ENCODE measurements at regions not wholly inside any gene's neighbourhood (a gene's known extent, or its start where the extent isn't known, plus 50 kb on each side); places are given as distances from the start of the nearest gene placed in this dataset.
"Not testable (repeated sequence)": the region's sequence is repeated elsewhere in the genome, so short reads cannot be mapped to it uniquely, and the experiment has no call there.

DNA sequence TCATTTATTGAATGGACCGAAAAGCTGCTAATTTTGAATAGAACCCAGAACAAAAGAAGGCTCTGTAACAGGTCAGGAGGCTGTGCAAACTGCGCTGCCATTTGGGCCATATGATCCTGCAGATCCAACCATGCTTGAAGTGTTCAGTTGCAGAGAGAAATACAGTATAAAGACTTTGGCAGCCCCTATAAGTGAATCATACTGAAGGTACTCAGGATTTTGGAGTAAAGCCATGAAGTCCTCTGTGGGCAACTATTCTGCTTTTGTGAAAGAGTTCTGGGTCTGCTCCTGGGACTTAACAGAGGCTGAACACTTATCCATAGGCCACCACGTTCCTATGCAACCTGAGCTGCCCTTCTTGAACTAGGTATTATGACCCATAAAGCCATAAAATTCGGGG, 1613.6 kb upstream of the PRMT6 start:
- no peak for FAIRE-seq

DNA sequence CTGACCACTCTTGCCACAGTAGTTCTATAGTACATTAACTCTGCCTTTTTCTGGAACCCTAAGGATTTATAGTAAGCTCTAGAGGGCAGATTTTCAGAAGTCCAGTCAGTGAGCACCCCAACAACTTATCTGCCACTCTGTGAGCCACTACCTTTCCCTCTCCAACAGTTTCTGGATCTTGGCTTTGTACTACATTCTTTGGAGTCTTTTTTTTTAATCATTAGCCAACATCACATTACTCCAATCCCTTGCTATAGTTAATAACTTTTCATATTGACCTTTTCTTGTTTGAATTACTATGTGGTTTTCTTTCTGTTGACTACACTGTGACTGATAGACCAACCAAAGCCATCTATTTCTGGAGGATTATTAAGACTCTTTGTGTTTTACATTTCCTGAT, 1596.7 kb upstream of the PRMT6 start:
- no peak for FAIRE-seq

GRCh38 chr1:105462308-105462707, 1594.2 kb upstream of the PRMT6 start:
- FAIRE-seq: no peak

DNA sequence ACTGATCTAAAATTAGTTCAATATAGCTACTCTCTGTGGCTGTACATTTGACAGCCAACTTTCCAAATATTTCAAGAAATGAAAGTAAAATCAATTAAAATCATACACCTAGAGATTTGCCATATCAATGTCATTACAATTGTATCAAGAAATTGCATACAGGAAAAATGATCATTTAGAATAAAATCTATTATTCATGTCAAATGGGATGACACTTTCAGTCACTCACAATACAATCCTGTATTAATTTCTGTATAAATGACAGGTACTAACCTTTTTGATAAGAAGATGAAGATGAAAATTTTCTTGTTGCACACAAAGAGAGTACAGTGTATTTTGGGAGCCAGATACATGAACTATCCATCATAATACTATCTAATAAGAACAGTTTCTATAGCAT, 1588.9 kb upstream of the PRMT6 start:
- FAIRE-seq: no peak

GRCh38 chr1:105470541-105470940, 1585.9 kb upstream of the PRMT6 start:
- FAIRE-seq: not testable (repeated sequence)

GRCh38 chr1:105483436-105483835, 1573.0 kb upstream of the PRMT6 start:
- FAIRE-seq: no peak

GRCh38 chr1:105485207-105485606, 1571.3 kb upstream of the PRMT6 start:
- FAIRE-seq: no peak

- no peak for FAIRE-seq
These were observed 1563.6 kb upstream of the PRMT6 start for GRCh38 chr1:105492921-105493320.

DNA sequence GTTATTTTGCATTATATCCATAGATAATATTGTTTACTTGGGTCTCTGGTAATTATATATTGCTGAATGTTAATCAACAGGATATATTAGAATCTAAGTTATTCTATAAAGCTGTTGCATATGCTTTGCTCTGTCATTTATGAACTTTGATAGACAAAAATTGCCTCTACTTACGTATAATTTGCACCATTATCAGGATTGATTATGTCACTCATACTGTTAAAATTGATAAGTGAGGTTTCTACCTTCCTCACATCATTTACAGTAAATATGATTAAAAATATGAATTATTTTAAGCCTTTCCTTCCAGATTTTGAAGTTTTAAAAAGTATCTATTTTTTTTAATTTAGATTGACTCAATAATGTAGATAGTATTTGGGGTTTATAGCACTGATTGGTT, 1540.4 kb upstream of the PRMT6 start:
- no peak for FAIRE-seq

DNA sequence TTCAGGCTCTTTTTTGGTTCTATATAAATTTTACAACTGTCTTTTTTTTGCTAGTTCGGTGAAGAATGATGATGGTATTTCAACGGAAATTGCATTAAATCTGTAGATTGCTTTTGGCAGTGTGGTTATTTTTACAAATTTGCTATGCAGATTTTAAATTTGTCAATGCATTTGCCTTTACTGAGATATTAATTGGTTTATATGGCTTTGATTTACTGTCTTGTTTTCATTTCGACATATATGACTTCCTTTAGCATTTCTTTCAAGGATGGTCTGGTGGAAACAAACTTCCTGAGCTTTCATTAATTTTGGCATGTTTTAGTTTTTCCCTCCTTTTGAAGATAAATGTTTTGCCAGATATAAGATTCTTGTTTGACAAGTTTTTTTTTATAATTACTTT, 1522.5 kb upstream of the PRMT6 start:
- FAIRE-seq: no peak

DNA sequence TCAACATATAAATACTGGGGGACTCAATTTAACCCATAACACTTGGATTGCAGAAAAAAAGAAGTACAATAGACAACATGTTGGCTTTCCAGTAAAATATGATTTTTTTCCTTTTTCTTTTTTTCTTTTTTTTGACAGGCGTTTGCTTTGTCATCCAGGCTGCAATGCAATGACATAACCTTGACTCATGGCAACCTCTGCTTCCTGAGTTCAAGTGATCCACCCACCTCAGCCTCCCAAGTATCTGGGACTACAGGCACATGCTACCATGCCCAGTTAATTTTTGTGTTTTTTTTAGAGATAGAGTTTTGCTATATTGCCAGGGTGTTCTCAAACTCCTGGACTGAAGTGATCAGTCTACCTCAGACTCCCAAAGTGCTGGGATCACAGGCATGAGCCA, 1512.0 kb upstream of the PRMT6 start:
- no peak for FAIRE-seq

DNA sequence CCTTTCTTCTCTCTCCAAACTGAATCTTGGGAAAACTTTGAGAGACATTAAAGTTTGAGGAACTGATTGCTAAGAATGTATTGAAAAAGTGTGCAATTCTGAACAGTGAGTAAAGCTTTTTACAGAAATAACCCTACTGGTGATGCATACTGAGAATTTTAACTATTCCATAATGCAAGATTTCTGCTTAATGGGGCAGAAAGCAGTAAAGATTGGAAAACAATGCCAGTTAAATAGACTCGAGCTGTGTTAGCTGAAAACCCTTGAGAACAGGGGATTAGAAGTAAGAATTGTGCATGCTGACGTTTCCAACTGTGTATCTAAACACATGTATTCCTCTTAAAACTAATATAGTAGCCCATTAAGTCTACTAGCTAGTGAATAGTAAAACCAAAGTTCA, 1500.2 kb upstream of the PRMT6 start:
- no peak for FAIRE-seq

DNA sequence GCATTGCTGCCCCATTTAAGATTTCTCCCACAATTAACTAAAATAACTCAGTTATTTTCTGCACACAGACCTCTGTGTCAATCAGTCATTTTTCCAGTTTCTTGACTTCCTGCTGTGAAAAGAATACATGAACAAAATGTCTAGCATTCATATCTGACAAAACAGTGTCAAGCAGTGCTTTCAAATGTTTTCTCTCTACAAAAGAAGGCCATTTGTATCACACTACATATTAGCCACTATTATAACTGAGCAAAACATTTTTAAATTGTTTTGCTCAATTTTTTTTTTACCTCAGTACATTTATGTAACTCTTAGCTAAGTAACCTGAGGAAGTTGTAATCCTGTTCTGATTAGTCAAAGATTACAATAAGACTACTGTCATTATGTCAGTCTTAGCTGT, 1498.5 kb upstream of the PRMT6 start:
- no peak for FAIRE-seq

- FAIRE-seq: no peak
These were observed 1491.5 kb upstream of the PRMT6 start for GRCh38 chr1:105565006-105565405.

GRCh38 chr1:105585791-105586190, 1470.7 kb upstream of the PRMT6 start:
- no peak for FAIRE-seq

DNA sequence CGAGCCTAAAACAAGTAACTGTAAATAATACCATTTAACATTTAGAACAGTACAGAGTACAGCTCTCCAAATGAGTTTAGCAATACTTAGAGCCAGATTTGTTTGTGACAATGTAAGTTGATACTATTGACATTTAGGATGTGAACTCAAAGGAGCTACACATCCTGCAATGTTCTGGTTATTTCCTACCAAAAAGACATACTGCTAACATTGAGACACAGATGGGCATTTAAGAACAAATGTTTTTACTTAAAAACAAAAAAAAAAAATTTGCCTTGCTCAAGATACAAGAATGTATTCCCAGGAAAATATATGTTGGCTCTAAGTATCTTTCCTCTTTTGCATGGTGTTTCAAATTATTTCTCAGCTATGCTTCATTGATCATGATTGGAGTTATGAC, 1464.8 kb upstream of the PRMT6 start:
- no peak for FAIRE-seq

DNA sequence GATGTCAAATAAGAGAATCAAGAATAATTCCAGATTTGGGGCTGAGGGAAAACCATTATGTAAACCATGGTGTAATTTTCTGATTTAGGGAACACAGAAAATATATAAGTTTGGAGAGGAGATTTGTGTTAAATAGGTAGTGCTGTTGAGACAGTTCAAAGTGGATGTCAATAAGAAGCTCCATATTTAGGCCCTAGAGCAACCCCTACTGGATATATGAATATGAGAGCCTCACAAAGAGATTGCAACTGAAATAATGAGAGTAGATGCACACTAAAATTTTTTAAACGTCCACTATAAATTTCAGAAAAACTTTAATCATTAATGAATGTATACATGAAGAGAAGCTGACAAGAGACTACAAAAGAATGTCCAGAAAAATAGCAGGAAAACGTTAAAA, 1447.8 kb upstream of the PRMT6 start:
- no peak for FAIRE-seq

DNA sequence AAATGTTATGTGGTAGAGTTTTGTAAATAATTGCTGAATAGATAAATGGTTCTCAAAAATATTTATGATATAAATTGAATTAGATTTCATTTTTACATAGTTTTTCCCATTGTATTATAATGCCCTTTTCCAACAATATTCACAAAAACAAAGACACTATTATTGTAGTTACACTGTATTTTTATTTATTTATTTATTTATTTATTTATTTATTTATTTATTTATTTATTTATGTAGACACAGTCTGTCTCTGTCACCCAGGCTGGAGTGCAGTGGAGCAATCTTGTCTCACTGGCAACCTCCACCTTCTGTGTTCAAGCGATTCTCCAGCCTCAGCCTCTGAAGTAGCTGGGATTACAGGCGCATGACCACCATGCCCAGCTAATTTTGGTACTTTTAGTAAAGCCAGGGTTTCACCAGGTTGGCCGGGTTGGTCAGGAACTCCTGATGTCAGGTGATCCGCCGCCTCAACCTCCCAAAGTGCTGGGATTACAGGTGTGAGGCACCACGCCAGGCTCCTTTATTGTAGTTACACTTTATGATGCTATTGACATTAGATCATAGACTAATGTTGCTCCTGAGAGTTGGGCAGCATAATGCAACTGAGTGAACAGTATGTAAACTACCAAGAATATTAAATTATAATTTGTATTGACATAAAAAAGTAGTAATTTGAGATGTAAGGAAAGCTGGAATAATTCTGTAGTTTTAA, 1430.0 kb upstream of the PRMT6 start:
- FAIRE-seq: no peak

DNA sequence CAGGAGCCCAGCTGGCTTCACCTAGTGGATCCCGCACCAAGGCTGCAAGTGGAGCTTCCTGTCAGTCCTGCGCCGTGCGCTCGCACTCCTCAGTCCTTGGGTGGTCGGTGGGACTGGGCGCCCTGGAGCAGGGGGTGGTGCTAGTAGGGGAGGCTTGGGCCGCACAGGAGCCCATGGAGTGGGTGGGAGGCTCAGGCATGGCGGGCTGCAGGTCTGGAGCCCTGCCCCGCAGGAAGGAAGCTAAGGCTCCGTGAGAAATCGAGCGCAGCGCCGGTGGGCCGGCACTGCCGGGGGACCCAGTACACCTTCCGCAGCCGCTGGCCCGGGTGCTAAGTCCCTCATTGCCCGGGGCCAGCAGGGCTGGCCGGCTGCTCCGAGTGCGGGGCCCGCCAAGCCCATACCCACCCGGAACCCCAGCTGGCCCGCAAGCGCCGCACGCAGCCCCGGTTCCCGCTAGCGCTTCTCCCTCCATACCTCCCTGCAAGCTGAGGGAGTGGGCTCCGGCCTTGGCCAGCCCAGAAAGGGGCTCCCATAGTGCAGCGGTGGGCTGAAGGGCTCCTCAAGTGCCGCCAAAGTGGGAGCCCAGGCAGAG, 1425.2 kb upstream of the PRMT6 start:
- not testable (repeated sequence) for FAIRE-seq

DNA sequence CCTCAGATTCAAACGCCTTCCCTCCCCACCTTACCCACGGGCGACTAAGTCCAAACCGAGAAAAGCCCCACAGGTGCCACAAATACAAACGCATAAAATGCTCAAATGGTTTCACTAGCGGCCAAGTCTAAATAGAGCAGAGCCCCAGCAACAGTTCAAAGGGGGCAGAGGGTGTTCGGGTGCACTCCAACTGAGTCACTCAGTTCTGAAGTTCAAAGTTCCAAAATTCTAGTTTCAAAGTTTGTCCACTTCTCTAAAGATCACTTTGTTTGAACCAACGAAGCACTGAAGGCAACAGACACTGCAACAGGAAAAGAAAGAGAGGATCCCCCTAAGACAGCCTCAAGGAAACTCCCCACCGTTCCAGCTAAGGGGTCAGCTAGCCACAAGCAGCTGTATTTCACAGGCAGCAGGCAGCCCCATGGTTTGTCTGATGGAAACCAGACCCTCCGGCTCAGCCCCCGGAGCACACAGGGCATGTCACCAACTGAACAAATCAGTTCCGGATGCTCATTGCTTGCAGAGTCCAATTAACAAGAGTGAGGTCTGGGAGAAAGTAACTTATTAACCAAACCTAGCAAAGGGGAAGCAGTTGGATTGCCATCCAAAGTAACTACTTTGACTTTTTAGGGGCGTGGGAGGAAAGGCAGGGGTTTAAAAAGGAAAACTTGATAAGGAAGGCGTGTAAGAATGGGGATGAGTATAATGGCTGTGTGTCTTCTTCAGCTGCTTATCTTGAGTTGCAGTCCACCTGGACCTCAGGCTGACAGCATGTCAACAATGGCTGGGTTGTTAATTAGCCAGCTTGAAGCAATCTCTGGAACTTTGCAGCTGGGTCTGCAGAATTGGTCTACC, 1423.9 kb upstream of the PRMT6 start:
- peak; percentile 70 for FAIRE-seq

- FAIRE-seq: no peak
These were observed 1420.4 kb upstream of the PRMT6 start for GRCh38 chr1:105636052-105636451.

- no peak for FAIRE-seq
These were observed 1415.1 kb upstream of the PRMT6 start for GRCh38 chr1:105641407-105641806.

GRCh38 chr1:105652109-105652508, 1404.4 kb upstream of the PRMT6 start:
- FAIRE-seq: no peak

DNA sequence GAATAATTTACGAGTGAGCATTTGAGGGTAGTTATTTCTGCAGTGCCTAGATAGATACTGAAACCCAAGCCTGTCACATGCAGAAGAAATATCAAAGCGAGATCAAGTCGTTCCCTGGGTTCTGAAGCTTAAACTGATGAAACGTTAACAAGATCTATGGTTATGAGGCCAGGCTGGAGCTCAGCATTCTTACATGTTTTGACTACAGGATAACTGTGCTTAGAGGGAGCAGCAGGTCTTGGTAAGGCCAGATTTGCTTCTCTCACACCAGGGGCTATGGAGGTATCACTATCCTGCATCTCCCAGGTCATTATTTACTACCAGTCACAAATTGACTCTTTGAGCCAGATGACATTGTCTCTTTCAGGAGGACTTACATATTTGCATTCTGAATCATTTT, 1401.4 kb upstream of the PRMT6 start:
- FAIRE-seq: no peak
